ENCODE measurements at regions not wholly inside any gene's neighbourhood (a gene's known extent, or its start where the extent isn't known, plus 50 kb on each side); places are given as distances from the start of the nearest gene placed in this dataset.

- WGBS, 4 donors = 67 to 77% (median 73%) methylated on average over 3 of the region's 3 CpGs
These were observed 233.7 kb downstream of the CALCRL start for GRCh38 chr2:187214306-187214705.

GRCh38 chr2:187213798-187214197 is 234.3 kb downstream of the CALCRL start:
- Histone ChIP-seq H3K4me1 (replicated peaks in 1 of 2) (no peaks in the 10 kb centered on the region), H3K9me3 (replicated peaks in 1 of 3) (no peaks in the 10 kb centered on the region), H3K36me3 (replicated peaks in 1 of 2) (no peaks in the 10 kb centered on the region), H3K4me3 (no peak overlapping the region), H3K27ac (no peak overlapping the region), H3K27me3 (no peaks in the 10 kb centered on the region)
- intact Hi-C loops (cut with DNase I) = no loop called here
- DNase-seq = no peak
- no peak for TF ChIP-seq POLR2A (IDR thresholded peaks at IDR 0.05)
- TF ChIP-seq CTCF (IDR thresholded peaks at IDR 0.05) = no peak

More at GRCh38 chr2:187214306-187214705, 233.7 kb downstream of the CALCRL start:
- H3K36me3 ChIP-seq (replicated peaks in 1 of 2) = no peaks in the 10 kb centered on the region
- no peak for TF ChIP-seq CTCF (IDR thresholded peaks at IDR 0.05)
- no peak for TF ChIP-seq POLR2A (IDR thresholded peaks at IDR 0.05)
- no peak overlapping the region for H3K27ac ChIP-seq
- H3K4me3 ChIP-seq = no peak overlapping the region
- intact Hi-C loops (cut with DNase I) = no loop called here
- H3K27me3 ChIP-seq = no peaks in the 10 kb centered on the region
- no peak for DNase-seq
- no peaks in the 10 kb centered on the region for H3K9me3 ChIP-seq (replicated peaks in 1 of 3)
- no peaks in the 10 kb centered on the region for H3K4me1 ChIP-seq (replicated peaks in 1 of 2)

- no peaks in the 10 kb centered on the region for H3K36me3 ChIP-seq (replicated peaks in 1 of 2)
- no peak for DNase-seq
- no peaks in the 10 kb centered on the region for H3K9me3 ChIP-seq (replicated peaks in 1 of 3)
- WGBS, 4 donors = 54 to 69% (median 57%) methylated on average over 3 of the region's 3 CpGs
- H3K27ac ChIP-seq = no peak overlapping the region
- intact Hi-C loops (cut with DNase I) = no loop called here
- no peaks in the 10 kb centered on the region for H3K27me3 ChIP-seq
- H3K4me3 ChIP-seq = no peak overlapping the region
- TF ChIP-seq POLR2A (IDR thresholded peaks at IDR 0.05) = no peak
- H3K4me1 ChIP-seq (replicated peaks in 1 of 2) = no peaks in the 10 kb centered on the region
These were observed 237.3 kb downstream of the CALCRL start for GRCh38 chr2:187210726-187211125.

GRCh38 chr2:187208199-187208785 is 239.8 kb downstream of the CALCRL start:
- Histone ChIP-seq H3K27ac (no peak overlapping the region), H3K9me3 (replicated peaks in 1 of 3) (no peaks in the 10 kb centered on the region), H3K27me3 (no peaks in the 10 kb centered on the region), H3K4me1 (replicated peaks in 1 of 2) (no peaks in the 10 kb centered on the region), H3K36me3 (replicated peaks in 1 of 2) (no peaks in the 10 kb centered on the region), H3K4me3 (no peak overlapping the region)
- 80 to 93% (median 84%) methylated on average over 2 to 3 of the region's 3 CpGs for WGBS, 4 donors
- DNase-seq = no peak
- intact Hi-C loops (cut with DNase I) = no loop called here
- no peak for TF ChIP-seq CTCF (IDR thresholded peaks at IDR 0.05)
- no peak for TF ChIP-seq POLR2A (IDR thresholded peaks at IDR 0.05)

GRCh38 chr2:187207126-187207525 is 240.9 kb downstream of the CALCRL start:
- Histone ChIP-seq H3K27me3 (no peaks in the 10 kb centered on the region), H3K9me3 (replicated peaks in 1 of 3) (no peaks in the 10 kb centered on the region), H3K4me1 (replicated peaks in 1 of 2) (no peaks in the 10 kb centered on the region), H3K4me3 (no peak overlapping the region), H3K27ac (no peak overlapping the region), H3K36me3 (replicated peaks in 1 of 2) (no peaks in the 10 kb centered on the region)
- 64 to 74% (median 68%) methylated on average over 2 of the region's 2 CpGs for WGBS, 4 donors
- TF ChIP-seq CTCF (IDR thresholded peaks at IDR 0.05) = no peak
- no peak for TF ChIP-seq POLR2A (IDR thresholded peaks at IDR 0.05)
- intact Hi-C loops (cut with DNase I) = no loop called here
- no peak for DNase-seq
